SU-DHL-6 (cell line): ENCODE measurements at regions not wholly inside any gene's neighbourhood (a gene's known extent, or its start where the extent isn't known, plus 50 kb on each side); places are given as distances from the start of the nearest gene placed in this dataset.

Experiments used
- CTCF ChIP-seq: fragments of 200-600 bp; sonication (generic); IDR thresholded peaks from one replicate; pipeline ENCODE4 v1.5.1; 2017; ENCODE audit warnings: antibody characterized with exemption, mild to moderate bottlenecking, low read length, moderate library complexity; ENCODE audit not compliant: insufficient read depth, poor library complexity, severe bottlenecking
- EZH2phosphoT487 ChIP-seq: fragments of 200-600 bp; sonication (generic), shearing (Covaris generic); conservative IDR thresholded peaks from 2 replicates; pipeline ENCODE4 v1.6.1; 2018; ENCODE audit warnings: mild to moderate bottlenecking, antibody characterized with exemption, low read length, moderate library complexity, mixed read lengths

GRCh38 chr2:12087671-12088380, 341.4 kb downstream of the LPIN1 start:
- TF ChIP-seq CTCF (no peak), EZH2phosphoT487 (no peak)
